Motor neuron (in vitro differentiated cells): ENCODE measurements at regions not wholly inside any gene's neighbourhood (a gene's known extent, or its start where the extent isn't known, plus 50 kb on each side); places are given as distances from the start of the nearest gene placed in this dataset.

ENCODE experiments used
- ATAC-seq, 8 experiments: fragments of 200-7000 bp; cut with Tn5 transposase; replicated peaks in 6 of 8; 2 replicates each; pipeline ENCODE4 v1.8.0; 2021; ENCODE audit warnings: mild to moderate bottlenecking in 8 of 8, moderate library complexity in 8 of 8
- H3K27ac ChIP-seq, 2 donors: fragments of 250-450 bp; sonication (Bioruptor Pico); 2 replicates each; pipeline ENCODE4 v1.9.0; 2021; ENCODE audit warnings: antibody characterized with exemption in 2 of 2, mild to moderate bottlenecking in 2 of 2, moderate library complexity in 1 of 2
- H3K4me1 ChIP-seq, 2 donors: fragments of 250-450 bp; sonication (Bioruptor Pico); replicated peaks in 1 of 2; 2 replicates each; pipeline ENCODE4 v1.6.1; 2021; ENCODE audit warnings: antibody characterized with exemption in 2 of 2, mild to moderate bottlenecking in 2 of 2, moderate library complexity in 1 of 2
- H3K4me3 ChIP-seq, 5 donors: fragments of 250-450 bp; sonication (Bioruptor Pico); 2 replicates each; pipeline ENCODE4 v1.9.0; 2021; ENCODE audit warnings: antibody characterized with exemption in 5 of 5, mild to moderate bottlenecking in 5 of 5, moderate library complexity in 4 of 5
- WGBS, 10 experiments: fragments of 450-650 bp; shearing (Covaris generic); methylation state at CpG; one replicate each; pipeline ENCODE4 v1.0.0; 2022; 5-methylcytosine and 5-hydroxymethylcytosine counted together
- in situ Hi-C, 9 experiments: fragments of 400-800 bp; cut with MboI; loops; one replicate each; pipeline ENCODE4 v1.15.0; 2021; ENCODE audit warnings: low sequenced_read_pairs in 9 of 9, low pct_unique_long_range_greater_than_20kb in 2 of 9; ENCODE audit not compliant: unreplicated experiment in 9 of 9

DNA sequence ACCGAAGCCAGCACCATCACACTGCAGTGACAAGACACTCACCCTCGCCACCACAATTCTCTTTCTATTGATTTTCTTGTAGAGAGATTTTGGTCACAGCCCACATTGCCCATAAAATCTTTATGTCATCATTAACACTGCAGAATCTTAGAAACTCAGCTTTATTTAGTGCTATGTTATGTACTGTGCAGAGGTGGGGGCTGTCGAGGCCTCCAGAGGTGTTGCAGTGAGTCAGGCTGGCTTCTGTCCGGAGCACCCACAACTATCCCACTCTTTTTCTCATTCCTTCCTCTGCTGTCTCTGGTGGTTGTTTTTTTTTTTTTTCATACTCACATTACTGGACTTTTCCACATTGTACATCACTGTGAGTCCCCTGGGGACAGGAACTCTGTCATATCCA, 677.4 kb upstream of the HS6ST1 start:
- WGBS, 10 experiments: 8 to 86% (median 67%) methylated on average over 1 to 4 of the region's 4 CpGs; no CpG with 5 or more reads in 2 of the 10 experiments
- peak in 3 of 8 experiments; percentile 44 to 82 (median 49) for ATAC-seq
- H3K4me1 ChIP-seq: peaks cover 0 to 10% of the 10 kb centered on the region in 2 donors
- no peak overlapping the region for H3K4me3 ChIP-seq
- in situ Hi-C loops: no loop called here
- H3K27ac ChIP-seq: no peak overlapping the region

DNA sequence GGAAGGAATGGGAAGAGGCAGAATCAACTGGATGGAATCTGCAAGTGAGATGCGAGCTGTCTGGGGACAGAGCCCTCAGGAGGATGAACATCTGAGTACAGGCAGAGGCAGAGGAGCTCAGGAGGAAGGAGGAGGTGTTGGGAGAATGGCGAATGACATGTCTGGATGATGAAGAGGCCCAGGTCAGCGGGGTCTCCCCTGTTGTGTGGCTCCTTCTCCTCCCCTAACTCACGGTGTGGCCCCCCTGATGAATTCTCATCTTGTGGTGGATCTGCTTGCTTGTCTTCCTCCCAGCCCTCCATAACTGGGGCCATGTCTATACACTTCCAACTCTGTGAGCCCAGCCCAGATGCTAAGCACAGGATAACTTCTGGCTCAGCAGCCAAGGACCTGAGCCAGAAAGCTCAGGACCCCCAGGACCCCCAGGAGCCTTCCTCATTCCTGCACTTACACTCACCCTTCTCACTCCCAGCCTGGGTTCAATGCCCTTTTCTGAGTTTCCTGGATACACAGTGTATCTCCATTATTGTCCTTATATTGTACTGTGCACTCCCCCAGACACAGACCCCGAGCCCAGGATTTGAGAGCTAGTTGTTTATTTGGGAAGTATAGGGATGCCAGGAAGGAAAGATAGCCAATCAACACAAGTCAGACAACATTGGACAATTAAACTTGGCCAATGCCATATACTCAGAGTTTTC, 678.6 kb upstream of the HS6ST1 start:
- H3K4me1 ChIP-seq: peaks cover 0 to 10% of the 10 kb centered on the region in 2 donors
- no peak overlapping the region for H3K27ac ChIP-seq
- no peak overlapping the region for H3K4me3 ChIP-seq
- WGBS, 10 experiments: 7 to 94% (median 50%) methylated on average over 1 to 3 of the region's 5 CpGs; no CpG with 5 or more reads in 4 of the 10 experiments
- ATAC-seq: no peak
- in situ Hi-C loops: no loop called here

DNA sequence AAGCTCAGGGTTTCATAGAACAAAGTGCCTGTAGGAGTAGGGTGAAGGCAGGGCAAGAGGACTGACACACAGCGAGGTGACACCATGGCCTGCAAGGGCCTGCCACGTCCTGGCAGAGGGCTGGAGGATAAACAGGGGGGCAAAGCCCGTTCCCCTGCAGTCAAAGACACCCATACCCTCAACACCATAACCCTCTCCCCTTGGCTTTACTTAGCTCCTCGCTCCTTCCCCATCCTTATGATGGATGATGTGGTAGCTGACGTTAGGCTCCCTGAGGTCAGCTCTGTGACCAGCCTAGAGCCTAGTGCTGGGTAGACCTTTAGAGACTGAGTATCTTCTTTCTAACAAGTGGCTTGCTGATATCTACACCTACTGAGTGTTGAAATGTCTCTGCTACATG, 683.3 kb upstream of the HS6ST1 start:
- H3K4me1 ChIP-seq: peaks cover 6 to 8% of the 10 kb centered on the region in 2 donors
- H3K27ac ChIP-seq: no peak overlapping the region
- H3K4me3 ChIP-seq: no peak overlapping the region
- 0 to 100% (median 80%) methylated on average over 1 to 5 of the region's 5 CpGs; no CpG with 5 or more reads in 3 of the 10 experiments for WGBS, 10 experiments
- ATAC-seq: no peak
- in situ Hi-C loops: no loop called here

DNA sequence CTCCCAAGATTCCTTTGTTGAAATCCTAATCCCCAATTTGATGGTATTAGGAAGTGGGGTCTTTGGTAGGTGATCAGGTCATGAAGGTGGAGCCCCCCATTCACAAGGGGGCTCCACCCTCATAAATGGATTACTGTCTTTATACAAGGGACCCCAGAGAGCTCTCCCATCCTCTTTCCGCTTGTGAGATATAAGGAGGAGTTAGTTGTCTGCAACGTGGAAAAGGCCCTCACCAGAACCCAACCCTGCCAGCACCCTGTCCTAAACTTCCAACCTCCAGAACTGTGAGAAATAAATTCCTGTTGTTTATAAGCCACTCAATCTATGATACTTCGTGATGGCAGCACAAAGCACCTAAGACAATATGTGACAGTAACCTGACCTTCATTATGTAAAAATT, 684.1 kb upstream of the HS6ST1 start:
- H3K4me1 ChIP-seq: peaks cover 6 to 8% of the 10 kb centered on the region in 2 donors
- 10 to 100% (median 75%) methylated on average over 1 to 3 of the region's 3 CpGs; no CpG with 5 or more reads in 3 of the 10 experiments for WGBS, 10 experiments
- in situ Hi-C loops: no loop called here
- ATAC-seq: no peak
- H3K27ac ChIP-seq: no peak overlapping the region
- H3K4me3 ChIP-seq: no peak overlapping the region

DNA sequence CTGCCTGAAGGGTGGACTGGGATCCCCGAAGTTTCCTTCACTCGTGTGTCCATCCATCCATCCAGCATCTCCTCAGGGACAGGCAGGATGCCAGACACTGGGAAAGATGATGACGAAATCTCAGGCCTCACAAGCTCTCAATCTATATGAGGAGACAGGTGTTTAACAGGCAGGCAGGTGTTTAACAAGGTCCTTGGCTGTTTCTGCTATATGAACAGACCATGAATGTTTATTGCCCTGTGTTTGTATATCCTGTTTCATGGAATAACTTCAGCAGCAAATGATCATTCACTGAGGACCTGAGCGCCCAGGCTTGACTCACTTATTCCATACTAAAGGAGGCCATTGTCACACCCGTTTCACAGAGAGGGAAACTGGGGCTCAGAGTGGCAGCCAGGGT, 685.8 kb upstream of the HS6ST1 start:
- WGBS, 10 experiments: 67 to 100% (median 80%) methylated on average over 1 to 5 of the region's 5 CpGs; no CpG with 5 or more reads in 5 of the 10 experiments
- no peak for ATAC-seq
- no peak overlapping the region for H3K4me3 ChIP-seq
- in situ Hi-C loops: no loop called here
- peaks cover 6 to 12% of the 10 kb centered on the region in 2 donors for H3K4me1 ChIP-seq
- no peak overlapping the region for H3K27ac ChIP-seq

DNA sequence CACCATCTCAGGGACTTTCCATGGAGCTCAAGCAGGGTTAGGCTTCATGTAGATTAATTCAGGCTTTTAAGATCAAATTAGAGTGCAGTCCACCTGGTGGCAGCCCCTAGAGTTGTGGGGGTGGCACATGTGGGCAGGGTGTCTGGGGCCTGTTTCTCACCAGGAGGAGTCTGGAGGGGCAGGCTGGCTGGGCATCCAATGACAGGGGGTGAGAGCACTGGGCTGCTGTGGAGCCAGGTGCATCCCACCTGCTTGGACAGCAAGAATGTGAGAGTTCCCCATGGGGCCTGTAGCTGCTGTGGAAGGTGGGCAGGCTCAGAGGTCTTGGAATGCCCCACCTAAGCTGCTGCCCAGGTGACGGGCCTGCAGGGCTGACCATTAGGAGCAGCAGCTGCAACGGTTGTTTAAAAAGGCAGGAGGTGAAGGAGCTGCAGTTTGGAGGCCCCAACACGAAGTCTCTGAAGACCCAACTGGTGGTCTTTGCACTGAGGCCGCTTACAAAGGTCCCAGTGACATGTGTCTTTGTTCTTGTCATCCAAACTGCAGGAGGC, 686.3 kb upstream of the HS6ST1 start:
- in situ Hi-C loops: no loop called here
- WGBS, 10 experiments: 0 to 80% (median 40%) methylated on average over 1 to 4 of the region's 4 CpGs; no CpG with 5 or more reads in 5 of the 10 experiments
- Histone ChIP-seq H3K4me1 (peaks cover 6 to 12% of the 10 kb centered on the region in 2 donors), H3K4me3 (no peak overlapping the region), H3K27ac (no peak overlapping the region)
- no peak for ATAC-seq

DNA sequence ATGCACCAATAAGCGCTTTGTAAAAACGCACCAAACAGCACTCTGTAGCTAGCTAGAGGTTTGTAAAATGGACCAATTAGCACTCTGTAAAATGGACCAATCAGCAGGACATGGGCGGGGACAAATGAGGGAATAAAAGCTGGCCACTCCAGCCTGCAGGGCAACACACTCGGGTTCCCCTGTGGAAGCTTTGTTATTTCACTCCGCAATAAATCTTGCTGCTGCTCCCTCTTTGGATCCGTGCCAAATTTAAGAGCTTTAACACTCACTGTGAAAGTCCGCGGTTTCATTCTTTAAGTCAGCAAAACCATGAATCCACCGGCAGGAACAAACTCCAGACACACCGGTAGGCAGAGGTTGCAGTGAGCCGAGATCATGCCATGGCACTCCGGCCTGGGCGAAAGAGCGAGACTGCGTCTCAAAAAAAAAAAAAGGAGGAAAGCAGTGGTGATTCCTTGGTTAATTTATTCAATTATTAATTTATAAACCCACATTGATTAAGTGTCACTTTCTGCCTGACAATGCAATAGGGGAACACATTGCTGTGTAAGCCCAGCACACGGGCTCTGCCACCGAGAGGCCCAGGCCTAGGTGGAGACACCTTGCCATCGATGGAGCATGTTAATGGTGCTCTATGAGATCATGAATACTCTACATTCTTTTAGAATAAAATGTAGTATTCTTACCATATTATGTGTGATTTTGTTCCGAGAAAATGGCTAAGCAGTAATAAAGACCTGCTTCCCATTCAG, 687.6 kb upstream of the HS6ST1 start:
- Histone ChIP-seq H3K4me3 (no peak overlapping the region), H3K4me1 (peaks cover 6 to 12% of the 10 kb centered on the region in 2 donors), H3K27ac (no peak overlapping the region)
- WGBS, 10 experiments: 24 to 100% (median 81%) methylated on average over 2 to 19 of the region's 19 CpGs; no CpG with 5 or more reads in 1 of the 10 experiments
- peak in 5 of 8 experiments; percentile 33 to 87 (median 81) for ATAC-seq
- in situ Hi-C loops: no loop called here

DNA sequence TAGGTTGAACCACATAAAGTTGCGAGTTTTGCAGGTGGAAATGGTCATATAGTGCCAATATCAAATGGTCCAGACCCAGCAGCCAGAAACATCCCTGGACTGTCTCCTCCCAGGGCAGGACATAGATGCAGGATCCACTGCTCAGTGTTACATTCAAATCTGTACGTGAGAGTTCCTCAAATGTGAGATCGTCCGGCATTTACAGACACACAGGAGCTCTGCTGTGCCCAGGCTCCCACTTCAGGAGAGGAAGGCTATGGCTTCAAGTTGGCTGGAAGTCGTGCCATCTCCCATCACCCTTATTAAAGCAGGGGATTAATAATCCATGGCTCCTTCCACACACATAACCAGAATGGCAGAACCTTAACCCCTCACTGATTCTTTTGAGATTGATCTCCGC, 688.2 kb upstream of the HS6ST1 start:
- no peak for ATAC-seq
- no peak overlapping the region for H3K4me3 ChIP-seq
- no peak overlapping the region for H3K27ac ChIP-seq
- H3K4me1 ChIP-seq: peaks cover 6 to 12% of the 10 kb centered on the region in 2 donors
- in situ Hi-C loops: no loop called here
- 45 to 100% (median 83%) methylated on average over 1 to 6 of the region's 6 CpGs; no CpG with 5 or more reads in 2 of the 10 experiments for WGBS, 10 experiments

DNA sequence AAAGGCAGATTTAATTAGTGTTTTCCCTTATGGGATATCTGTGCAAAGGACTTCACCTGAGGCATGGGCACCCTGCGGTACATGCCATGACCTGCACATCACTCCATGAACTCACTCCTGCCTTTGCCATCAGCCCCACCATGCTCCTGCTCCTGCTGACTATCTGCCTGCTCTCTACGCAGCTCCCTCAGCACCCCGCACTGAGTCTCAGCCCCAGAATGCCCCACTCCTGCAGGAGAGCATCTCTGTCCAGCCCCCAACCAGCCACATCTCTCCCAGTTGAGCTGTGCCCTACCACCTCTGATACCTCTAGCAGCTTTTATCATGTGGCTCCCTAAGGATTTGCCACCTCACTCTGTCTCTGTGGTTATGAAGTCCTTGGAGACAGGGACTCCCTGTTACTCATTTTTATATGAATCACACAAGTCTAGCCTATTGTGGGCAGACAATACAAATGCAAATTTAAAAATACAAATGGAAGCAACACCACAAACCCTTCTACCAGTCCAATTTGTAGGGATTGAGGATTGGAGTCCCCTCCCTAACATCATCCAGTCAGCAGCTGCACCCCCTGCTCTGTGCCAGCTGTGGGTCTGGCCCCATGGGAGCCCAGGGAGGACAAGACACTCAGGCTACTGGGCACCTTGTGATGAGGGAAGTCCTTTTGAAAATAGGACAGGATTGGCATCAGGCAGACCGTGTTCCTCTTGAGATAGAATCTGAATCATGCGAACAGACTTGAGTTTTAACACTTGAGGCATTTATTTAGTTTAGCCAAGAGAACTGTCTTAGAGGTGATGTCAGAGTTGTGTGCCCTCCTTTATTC, 689.6 kb upstream of the HS6ST1 start:
- ATAC-seq: peak in 6 of 8 experiments; percentile 21 to 66 (median 60)

DNA sequence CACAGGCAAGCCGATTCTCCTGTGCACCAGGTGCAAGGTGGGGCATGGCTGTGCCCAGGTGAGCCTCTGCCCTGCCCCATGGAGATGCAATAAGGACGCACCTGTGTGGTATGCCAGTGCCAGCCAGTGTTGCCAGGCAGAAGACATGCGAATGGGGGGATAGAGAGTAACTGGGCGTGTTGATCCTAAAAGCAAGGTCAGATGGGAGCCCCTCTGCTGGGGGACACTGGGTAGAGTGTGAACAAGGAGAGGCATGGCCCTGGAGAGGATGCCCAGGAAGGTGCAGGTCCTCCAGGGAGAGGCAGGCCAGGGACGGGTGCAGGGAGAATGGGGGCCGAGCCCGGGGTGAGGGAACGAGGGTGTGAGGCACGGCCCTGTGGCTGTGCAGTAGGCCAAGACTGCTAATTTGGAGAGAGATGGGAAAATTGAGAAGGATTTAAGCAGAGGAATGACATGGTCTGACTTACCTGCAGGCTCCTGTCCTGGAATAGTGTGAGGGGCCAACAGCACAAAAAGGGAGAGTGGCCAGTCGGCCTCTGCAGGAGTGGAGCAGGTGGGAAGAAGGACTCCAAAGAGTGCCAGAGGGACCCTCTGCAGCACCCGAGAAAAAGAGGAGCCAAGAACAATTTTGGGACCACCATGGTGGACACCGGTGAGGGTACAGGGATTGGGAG, 690.4 kb upstream of the HS6ST1 start:
- no peak overlapping the region for H3K4me3 ChIP-seq
- in situ Hi-C loops: no loop called here
- ATAC-seq: no peak
- 55 to 90% (median 78%) methylated on average over 1 to 6 of the region's 12 CpGs; no CpG with 5 or more reads in 4 of the 10 experiments for WGBS, 10 experiments
- H3K4me1 ChIP-seq: peaks cover 6 to 12% of the 10 kb centered on the region in 2 donors
- H3K27ac ChIP-seq: no peak overlapping the region

More for the DNA sequence above, 689.6 kb upstream of the HS6ST1 start:
- in situ Hi-C loops: no loop called here
- 85 to 100% (median 95%) methylated on average over 1 to 2 of the region's 5 CpGs; no CpG with 5 or more reads in 6 of the 10 experiments for WGBS, 10 experiments
- Histone ChIP-seq H3K4me3 (no peak overlapping the region), H3K27ac (no peak overlapping the region), H3K4me1 (peaks cover 6 to 12% of the 10 kb centered on the region in 2 donors)

DNA sequence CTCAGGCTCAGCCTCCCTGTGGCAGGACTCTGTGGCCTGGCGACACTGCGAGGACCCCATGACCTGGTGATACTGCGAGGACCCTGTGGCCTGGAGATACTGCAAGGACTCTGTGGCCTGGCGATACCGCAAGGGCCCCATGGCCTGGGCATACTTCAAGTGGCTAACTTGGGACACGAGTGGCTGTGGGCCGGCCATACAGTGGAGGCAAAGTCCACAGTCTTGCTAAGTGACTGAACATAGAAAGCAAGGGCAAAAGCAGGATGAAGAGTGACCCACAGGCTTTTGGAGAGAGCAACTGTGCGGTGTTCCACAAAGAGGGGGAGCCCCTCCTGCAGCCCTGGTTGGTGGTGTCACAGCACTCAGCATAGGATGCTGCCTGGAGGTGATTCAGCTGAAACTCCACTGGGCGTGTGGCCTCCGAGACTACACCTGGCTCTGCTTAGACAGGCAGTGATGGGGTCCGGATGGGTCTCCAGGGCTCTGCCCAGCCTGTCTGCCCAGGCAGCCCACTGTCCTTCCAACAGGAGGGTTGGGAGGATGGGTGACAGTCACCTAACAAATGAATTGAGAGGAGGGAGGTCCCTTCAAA, 691.0 kb upstream of the HS6ST1 start:
- in situ Hi-C loops: no loop called here

DNA sequence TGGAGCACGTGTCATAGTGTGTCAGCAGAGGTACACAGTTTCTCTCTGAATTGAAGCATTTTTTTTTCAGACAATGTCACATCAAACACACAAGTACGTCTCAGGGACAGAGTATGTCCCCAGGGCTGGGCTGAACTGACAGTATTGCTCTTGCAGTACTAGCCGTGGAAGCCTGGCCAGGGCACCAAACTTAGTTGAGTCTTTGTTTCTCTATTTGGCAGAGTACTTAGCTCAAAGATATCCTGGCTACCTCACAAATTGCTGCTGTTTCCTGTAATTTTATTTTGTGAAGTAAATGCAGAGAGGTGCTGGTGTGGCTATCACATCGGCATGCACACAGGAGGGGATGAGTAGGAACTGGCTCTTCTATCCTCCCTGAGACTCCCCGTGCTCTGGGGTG, 691.6 kb upstream of the HS6ST1 start:
- WGBS, 10 experiments: 23 to 100% (median 46%) methylated on average over 1 to 4 of the region's 5 CpGs; no CpG with 5 or more reads in 4 of the 10 experiments
- ATAC-seq: no peak
- in situ Hi-C loops: no loop called here
- Histone ChIP-seq H3K4me1 (peaks cover 10 to 17% of the 10 kb centered on the region in 2 donors), H3K27ac (no peak overlapping the region), H3K4me3 (no peak overlapping the region)

More for the DNA sequence above, 691.0 kb upstream of the HS6ST1 start:
- WGBS, 10 experiments: 40 to 80% (median 68%) methylated on average over 1 to 6 of the region's 11 CpGs; no CpG with 5 or more reads in 6 of the 10 experiments
- H3K27ac ChIP-seq: no peak overlapping the region
- ATAC-seq: no peak
- H3K4me1 ChIP-seq: peaks cover 6 to 11% of the 10 kb centered on the region in 2 donors
- H3K4me3 ChIP-seq: no peak overlapping the region
